Psoas muscle (tissue), 7 donors: ENCODE measurements at regions not wholly inside any gene's neighbourhood (a gene's known extent, or its start where the extent isn't known, plus 50 kb on each side); places are given as distances from the start of the nearest gene placed in this dataset.

Source experiments
- ATAC-seq, 4 donors: fragments of 200-7000 bp; cut with Tn5 transposase; one replicate each; pipeline ENCODE4 v1.9.1; 2020; ENCODE audit warnings: moderate library complexity in 3 of 4, mild to moderate bottlenecking in 2 of 4
- DNase-seq, 2 donors: peaks; one replicate each; pipeline ENCODE4 v3.0.0-alpha.2; 2020
- H3K27ac ChIP-seq: fragments of 200-600 bp; one replicate; pipeline ENCODE4 v1.8.0; 2022
- H3K27me3 ChIP-seq, 3 donors: fragments of 200-600 bp in 1 of 3; one replicate each; pipeline versions ENCODE4 v1.6.1 to v1.8.0; 2013 to 2022; ENCODE audit warnings: low read length in 2 of 3, mild to moderate bottlenecking in 2 of 3, moderate library complexity in 1 of 3; ENCODE audit not compliant: insufficient read depth in 3 of 3
- H3K36me3 ChIP-seq, 2 donors: fragments of 200-600 bp in 1 of 2; one replicate each; pipeline versions ENCODE4 v1.6.1 to v1.8.0; 2013 to 2022; ENCODE audit warnings: low read depth in 1 of 2, mild to moderate bottlenecking in 1 of 2, moderate library complexity in 1 of 2; ENCODE audit not compliant: insufficient read depth in 1 of 2
- H3K4me1 ChIP-seq: fragments of 200-600 bp; one replicate; pipeline ENCODE4 v1.8.0; 2022
- H3K4me3 ChIP-seq: fragments of 200-600 bp; one replicate; pipeline ENCODE4 v1.8.0; 2022; ENCODE audit warnings: mild to moderate bottlenecking
- H3K9me3 ChIP-seq: fragments of 200-600 bp; one replicate; pipeline ENCODE4 v1.8.0; 2022
- WGBS, 3 donors: extraction: QIAGEN DNeasy Blood & Tissue Kit; methylation state at CpG; one replicate each; pipeline versions ENCODE4 v1.1.6 to v1.1.7; 2013; 5-methylcytosine and 5-hydroxymethylcytosine counted together
- intact Hi-C, 2 donors: fragments of 100-400 bp; cut with DNase I; formaldehyde crosslinking; loops; one replicate each; pipeline versions ENCODE4 v1.11.0 to v1.14.2; 2022
- TF ChIP-seq, protein P1 (sequence below): fragments of 200-600 bp; IDR thresholded peaks from one replicate; pipeline ENCODE4 v1.8.0; 2022; ENCODE audit warnings: antibody characterized with exemption
- donor health status: healthy with polysubstance abuse.
- donor health status: DM: no; HTN: no; CAD: no; lungs with moderate emphysema.
- donor health status: Bipolar disorder and iron deficiency.
- donor health status: healthy.
- donor health status: DM: yes; HTN: yes; CAD: no.
- donor health status: DM: no; HTN: no; CAD: no.
- donor health status: DM: yes; HTN: yes; CAD: no.

DNA sequence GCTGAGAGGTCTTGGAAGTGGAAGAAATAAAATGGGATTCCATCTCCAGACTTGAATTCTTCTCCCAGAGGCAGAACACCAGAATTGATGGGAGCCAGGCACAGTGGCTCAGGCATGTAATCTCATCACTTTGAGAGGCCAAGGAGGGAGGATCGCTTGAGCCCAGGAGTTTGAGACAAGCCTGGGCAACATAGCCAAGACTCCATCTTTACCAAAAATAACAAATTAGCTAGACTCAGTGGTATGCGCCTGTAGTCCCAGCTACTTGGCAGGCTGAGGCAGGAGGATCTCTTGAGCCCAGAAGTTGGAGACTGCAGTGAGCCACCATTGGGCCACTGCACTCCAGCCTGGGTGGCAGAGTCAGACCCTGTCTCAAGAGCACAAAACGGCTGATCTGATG, 144.3 kb downstream of the C1D start:
- Histone ChIP-seq H3K36me3 (no peaks in the 10 kb centered on the region), H3K27me3 (no peaks in the 10 kb centered on the region), H3K4me1 (no peaks in the 10 kb centered on the region), H3K9me3 (no peaks in the 10 kb centered on the region), H3K4me3 (no peak overlapping the region), H3K27ac (no peak overlapping the region)
- TF ChIP-seq, protein P1, sequence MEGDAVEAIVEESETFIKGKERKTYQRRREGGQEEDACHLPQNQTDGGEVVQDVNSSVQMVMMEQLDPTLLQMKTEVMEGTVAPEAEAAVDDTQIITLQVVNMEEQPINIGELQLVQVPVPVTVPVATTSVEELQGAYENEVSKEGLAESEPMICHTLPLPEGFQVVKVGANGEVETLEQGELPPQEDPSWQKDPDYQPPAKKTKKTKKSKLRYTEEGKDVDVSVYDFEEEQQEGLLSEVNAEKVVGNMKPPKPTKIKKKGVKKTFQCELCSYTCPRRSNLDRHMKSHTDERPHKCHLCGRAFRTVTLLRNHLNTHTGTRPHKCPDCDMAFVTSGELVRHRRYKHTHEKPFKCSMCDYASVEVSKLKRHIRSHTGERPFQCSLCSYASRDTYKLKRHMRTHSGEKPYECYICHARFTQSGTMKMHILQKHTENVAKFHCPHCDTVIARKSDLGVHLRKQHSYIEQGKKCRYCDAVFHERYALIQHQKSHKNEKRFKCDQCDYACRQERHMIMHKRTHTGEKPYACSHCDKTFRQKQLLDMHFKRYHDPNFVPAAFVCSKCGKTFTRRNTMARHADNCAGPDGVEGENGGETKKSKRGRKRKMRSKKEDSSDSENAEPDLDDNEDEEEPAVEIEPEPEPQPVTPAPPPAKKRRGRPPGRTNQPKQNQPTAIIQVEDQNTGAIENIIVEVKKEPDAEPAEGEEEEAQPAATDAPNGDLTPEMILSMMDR, result no peak
- intact Hi-C loops, result no loop called here
- no peak for DNase-seq
- 50 to 81% (median 73%) methylated on average over 3 of the region's 3 CpGs for WGBS, 3 donors
- no peak for ATAC-seq

DNA sequence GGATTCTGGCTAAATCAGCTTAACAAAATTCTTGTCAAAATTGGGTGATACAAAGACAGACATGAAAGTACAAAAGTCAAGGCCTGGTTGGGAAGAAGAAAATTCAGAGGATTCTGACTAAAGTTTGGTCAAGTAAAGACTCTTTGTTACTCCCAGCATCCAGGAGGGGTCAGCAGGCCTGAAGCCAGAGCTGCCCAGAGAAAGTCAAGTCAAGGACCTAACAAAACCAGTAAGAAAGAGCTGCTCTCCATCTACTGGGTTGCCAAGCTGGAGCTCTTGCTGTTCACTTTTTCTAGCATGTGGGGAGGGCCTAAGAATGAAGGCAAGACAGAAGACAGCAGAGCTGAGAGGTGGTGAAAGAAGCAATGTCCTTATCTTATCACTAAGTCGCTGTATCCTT, 143.3 kb downstream of the C1D start:
- Histone ChIP-seq H3K27me3 (no peaks in the 10 kb centered on the region), H3K36me3 (no peaks in the 10 kb centered on the region), H3K27ac (no peak overlapping the region), H3K9me3 (no peaks in the 10 kb centered on the region), H3K4me3 (no peak overlapping the region), H3K4me1 (no peaks in the 10 kb centered on the region)
- ATAC-seq, result no peak
- DNase-seq, result no peak
- intact Hi-C loops, result no loop called here
- 98 to 100% (median 100%) methylated on average over 1 of the region's 1 CpG for WGBS, 3 donors
- TF ChIP-seq, protein P1, result no peak

DNA sequence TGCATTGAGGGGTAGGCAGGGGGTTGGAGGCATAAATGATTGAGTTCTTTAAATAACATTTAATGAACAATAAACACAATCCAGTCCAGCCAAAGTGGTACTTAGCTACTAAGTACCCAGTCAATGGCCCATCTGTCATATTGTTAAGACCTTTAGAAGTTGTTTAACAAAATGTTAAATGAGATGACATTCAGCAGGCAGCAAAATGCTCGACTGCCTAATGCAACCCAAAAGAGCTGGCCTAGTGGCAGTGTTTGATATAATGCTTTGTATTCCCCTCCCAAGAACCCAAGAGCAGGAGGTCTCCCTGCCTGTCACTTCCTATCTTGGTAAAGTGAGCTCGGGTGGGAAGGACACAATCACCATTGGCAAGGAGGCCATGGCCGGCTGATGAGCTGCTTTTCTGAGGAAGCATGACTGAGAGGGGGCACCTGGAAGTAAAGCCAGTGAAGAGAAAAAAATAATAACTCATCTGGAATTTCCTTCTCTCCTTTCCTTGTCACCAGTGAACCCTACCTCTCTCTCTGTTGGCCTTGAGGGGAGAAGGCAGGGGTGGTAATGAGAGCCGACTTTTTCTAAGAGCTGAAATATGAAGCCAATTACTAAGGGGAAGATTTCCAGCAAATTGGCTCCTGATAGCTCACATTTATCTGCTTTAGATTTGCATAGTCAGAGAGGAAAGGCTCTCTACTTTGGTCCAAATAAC, 140.6 kb downstream of the C1D start:
- Histone ChIP-seq H3K9me3 (no peaks in the 10 kb centered on the region), H3K36me3 (no peaks in the 10 kb centered on the region), H3K4me3 (no peak overlapping the region), H3K27me3 (no peaks in the 10 kb centered on the region), H3K27ac (no peak overlapping the region), H3K4me1 (no peaks in the 10 kb centered on the region)
- ATAC-seq, result no peak
- TF ChIP-seq, protein P1, result no peak
- DNase-seq, result no peak
- intact Hi-C loops, result no loop called here
- 39 to 48% (median 41%) methylated on average over 4 of the region's 4 CpGs for WGBS, 3 donors

DNA sequence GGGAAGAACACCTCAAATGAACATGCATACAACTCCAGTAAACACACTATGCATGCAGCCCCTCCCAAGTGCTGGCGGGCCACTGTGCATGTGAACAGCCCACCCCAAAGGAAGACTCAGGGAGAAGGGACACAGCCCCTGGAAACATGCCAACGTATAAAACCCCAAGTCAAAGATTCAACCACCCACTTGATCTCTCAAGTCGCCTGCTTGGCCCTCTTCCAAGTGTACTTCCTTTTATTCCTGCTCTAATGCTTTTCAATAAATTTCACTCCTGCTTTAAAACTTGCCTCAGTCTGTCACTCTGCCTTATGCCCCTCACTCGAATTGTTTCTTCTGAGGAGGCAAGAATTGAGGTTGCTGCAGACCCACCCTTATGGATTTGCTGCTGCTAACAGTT, 139.1 kb downstream of the C1D start:
- Histone ChIP-seq H3K4me3 (no peak overlapping the region), H3K9me3 (no peaks in the 10 kb centered on the region), H3K36me3 (no peaks in the 10 kb centered on the region), H3K27ac (no peak overlapping the region), H3K27me3 (no peaks in the 10 kb centered on the region), H3K4me1 (no peaks in the 10 kb centered on the region)
- no peak for DNase-seq
- WGBS, 3 donors, result 31 to 40% (median 35%) methylated on average over 4 of the region's 4 CpGs
- ATAC-seq, result no peak
- TF ChIP-seq, protein P1, result no peak
- intact Hi-C loops, result no loop called here

DNA sequence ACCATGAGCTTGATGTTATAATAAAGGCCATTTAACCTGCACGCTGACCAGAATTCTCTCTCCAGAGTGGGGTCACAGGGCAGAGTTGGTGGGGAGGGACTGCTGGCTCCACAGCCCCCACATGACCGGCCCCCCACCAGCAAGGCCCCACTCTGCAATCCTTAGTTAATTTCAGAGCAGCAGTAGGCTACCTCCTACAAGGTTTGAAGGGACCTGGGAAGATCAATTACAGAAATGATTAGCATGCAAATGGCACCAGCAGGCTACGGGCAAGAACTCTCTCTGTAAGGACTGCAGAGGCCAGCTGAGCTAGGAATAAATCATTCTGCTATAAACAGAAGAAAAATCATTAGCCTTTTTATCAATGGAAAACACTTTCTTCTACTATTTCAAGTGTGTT, 135.3 kb downstream of the C1D start:
- Histone ChIP-seq H3K4me1 (no peaks in the 10 kb centered on the region), H3K27ac (no peak overlapping the region), H3K4me3 (no peak overlapping the region), H3K27me3 (no peaks in the 10 kb centered on the region), H3K36me3 (no peaks in the 10 kb centered on the region), H3K9me3 (no peaks in the 10 kb centered on the region)
- intact Hi-C loops, result no loop called here
- DNase-seq (no peak), ATAC-seq (no peak)
- TF ChIP-seq, protein P1, result no peak
- WGBS, 3 donors, result 26 to 42% (median 35%) methylated on average over 3 of the region's 3 CpGs
